Activated T-cell treated with anti-CD3 and anti-CD28 coated beads for 1 hour (primary cell): ENCODE measurements at regions not wholly inside any gene's neighbourhood (a gene's known extent, or its start where the extent isn't known, plus 50 kb on each side); places are given as distances from the start of the nearest gene placed in this dataset.

Experiments used
- DNase-seq: peaks from one replicate; pipeline ENCODE4 v3.0.0-alpha.2; 2020; ENCODE audit warnings: low read depth

DNA sequence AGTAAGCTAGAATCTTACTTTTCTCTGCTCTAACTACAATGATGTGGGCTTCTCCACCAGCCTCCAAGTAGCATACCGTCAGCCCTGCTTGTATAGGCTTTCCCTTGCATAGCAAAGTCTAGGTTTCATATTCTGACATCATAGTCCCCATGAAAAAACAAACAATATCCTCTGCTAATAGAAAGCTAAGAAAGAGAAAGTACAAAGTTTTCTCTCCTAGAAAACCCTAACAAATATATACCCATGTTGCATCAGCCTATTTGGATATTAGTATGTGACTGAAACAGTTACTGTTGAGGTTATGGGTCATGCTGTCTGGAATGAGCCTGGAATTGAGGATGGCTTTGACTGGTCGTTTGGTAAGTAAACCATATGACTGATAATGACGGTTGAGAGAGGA lies 1696.0 kb downstream of the MAT2B start:
- DNase-seq: no peak

DNA sequence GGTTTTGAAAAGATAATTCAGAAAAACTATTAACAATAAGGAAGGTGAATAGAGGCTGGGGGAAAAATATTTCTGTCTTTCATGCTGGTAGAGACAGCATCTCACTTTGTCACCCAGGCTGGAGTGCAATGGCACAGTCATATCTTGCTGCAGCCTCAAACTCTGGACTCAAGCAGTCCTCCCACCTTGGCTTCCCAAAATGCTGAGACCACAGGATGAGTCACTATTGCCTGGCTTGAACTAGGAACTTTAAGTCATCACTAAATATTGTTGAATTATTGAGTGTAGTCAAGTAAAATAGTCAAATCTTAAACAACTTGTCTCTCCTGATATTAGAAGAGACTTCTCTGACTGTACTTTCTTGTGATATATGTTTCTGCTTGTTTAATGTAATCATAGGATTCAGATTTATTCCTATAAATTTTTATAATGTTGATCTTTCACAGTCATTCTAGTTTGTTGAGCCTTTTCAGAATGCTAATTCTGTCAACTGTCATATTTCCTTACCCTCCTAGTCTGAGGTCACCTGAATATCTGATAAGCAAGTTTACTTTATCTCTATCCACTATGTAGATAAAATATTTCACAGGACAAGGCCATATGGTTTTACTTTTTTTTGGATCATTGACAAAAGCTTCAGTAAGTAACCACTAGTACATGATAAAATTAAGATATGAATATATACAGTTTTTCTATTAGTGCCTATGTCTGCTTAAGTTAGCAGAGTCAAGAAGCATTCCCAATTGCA lies 1696.5 kb downstream of the MAT2B start:
- DNase-seq: no peak

DNA sequence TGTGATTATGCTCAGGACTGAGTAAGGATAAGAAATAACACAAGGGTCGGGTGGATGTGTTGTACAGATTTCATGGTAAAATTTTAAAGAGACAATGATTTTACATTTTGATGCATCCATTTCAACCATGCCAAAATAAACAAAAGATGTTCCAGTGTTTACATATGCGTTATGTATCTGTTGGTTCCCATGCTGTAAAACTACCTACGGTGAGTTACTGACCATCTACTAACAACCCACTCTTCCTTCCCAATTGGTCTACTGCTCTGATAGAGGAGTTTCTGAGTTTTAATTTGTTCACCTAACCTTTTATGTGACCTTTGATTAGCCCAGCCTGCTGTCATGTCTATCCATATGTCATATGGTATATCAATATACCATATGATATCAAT lies 1697.1 kb downstream of the MAT2B start:
- no peak for DNase-seq

DNA sequence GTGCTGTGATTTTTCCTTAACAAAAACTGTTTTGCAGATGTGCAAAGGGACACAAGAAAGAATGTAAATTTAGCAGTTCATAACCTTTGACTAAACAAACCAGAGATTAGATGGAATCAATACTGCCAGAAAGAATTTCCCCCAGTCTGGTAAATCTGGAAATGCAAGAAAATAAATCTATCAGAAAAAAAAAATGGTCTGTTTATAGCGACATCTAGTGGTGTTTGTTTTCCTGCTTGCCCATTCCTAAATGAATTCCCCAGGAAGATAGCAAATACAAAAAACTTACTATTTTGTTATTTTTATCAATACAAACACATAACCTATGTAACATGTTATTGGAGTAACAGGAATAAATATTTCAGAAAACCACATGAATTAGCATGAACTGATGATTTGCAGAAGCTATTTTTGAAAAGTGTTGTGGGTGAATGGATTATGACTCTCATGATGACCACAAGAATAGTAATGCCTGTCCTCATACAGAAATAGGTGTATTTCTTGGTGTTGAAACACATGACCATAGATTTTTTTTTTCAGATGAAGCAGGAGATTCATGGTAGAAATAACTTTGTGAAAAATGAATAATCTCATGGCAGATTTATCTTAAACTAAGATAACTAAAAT lies 1703.8 kb downstream of the MAT2B start:
- no peak for DNase-seq

DNA sequence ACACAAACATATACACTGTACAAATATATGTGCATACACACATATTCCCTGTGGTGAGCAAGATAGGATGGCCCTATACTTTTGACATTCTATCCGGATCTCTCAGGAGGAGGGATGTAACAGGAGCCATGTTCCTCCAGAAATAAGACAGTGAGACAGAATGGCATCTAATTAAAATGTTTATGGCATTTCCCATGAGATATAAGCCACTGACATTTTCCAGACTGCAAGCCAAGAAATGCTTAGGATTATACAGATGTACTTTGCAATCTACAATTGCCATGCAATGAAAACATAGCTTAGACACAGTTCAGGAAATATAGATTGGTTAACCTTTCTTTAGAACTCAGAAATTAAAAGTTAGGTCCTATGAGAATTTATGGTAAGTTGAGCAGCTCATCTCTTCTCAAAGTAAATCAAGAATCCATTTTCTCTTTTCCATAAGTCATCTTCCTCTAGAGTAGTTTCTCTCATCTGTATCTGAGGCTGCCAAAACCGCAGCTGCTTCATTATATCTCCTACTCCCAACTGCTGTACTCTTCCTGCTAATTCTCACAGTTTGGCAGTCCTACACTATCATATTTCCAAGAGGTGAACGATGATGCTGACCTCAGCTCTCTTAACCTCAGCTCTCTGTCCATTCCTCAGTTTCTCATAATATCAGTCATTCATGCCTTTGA lies 1719.1 kb downstream of the MAT2B start:
- no peak for DNase-seq

DNA sequence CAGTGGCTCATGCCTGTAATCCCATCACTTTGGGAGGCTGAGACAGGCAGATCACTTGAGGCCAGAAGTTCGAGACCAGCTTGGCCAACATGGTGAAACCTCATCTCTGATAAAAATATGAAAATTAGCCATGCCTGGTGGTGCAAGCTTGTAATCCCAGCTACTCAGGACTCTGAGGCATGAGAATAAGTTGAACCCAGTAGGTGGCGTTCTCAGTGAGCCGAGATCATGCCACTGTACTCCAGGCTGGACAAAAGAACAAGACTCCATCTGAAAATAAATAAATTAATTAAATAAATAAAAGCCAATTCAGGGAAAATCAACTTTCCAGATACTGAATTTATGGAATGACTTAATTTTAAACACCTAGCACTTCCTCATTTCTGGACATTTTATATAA lies 1722.1 kb downstream of the MAT2B start:
- no peak for DNase-seq

DNA sequence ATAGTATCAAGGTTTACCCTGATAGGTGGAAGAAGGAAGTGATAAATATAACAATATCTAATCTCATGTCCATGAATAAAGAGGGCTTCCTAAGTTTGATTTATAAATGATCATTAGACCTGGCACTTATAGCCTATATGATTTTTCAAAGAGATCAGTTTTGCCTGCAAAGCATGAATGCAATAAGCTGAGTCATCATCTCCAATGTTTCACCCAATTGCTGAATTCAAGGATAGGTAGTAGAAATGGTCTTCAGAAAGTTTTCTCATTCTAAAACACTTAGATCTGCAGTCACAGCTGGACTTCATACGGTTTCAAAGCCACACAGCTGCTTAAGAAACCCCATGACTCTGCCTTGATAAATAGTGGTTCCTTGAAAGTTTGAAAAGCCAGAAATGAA lies 1722.8 kb downstream of the MAT2B start:
- DNase-seq: no peak

DNA sequence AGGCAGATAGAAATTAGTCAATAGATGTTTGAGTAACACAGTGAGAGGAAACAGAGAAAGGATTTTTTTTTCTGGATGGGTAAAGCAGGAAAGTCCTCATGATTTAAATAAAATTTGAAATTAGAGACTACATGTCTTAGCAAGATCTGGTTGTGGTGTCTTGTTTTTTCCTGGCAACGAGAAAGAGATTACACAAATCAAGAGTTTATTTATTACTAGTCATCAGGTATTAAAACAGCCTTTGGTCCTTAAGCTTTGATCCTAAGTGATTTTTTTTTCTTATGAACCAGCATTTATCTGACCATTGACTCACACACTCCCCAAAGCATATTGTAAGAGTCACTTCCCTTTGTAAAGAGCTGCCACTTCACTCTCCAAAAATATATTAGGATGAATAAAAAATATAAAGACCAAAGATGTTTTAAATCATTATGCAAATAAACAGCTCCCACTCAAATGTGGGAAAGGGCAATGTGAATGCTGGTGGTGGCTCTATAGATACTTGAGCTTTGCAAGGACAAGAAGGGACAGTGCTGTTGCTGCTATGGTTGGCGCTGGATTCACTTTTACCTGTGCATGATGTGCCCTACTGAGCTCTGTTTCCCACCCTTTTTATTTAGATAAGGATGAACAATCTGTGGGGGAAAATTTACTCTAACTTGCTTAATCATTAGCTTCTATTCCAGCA lies 1726.5 kb downstream of the MAT2B start:
- no peak for DNase-seq

DNA sequence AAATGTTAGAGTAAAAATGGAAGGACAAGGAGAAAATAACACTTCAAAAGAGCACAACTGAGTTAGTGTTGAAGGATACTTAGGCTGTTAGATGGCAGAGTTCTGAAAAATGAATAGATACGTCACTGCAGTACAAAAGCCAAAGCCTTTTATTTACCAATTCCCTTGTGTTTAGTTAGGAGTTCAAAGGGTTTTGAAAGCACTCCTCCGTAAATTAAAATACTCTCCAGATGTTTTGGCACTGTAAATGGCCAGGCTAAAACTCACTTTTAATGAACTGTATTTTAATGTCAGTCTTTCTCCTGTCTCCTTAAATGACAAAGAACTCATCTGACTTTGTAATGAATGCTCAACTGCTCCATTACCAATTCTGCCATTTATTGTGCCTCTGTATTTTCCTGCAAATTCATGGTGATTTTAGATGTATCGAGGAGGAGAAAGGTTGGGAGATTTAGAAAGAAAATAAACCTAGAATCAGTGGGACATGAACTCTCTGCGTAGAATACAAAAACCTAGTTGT lies 1727.2 kb downstream of the MAT2B start:
- no peak for DNase-seq

DNA sequence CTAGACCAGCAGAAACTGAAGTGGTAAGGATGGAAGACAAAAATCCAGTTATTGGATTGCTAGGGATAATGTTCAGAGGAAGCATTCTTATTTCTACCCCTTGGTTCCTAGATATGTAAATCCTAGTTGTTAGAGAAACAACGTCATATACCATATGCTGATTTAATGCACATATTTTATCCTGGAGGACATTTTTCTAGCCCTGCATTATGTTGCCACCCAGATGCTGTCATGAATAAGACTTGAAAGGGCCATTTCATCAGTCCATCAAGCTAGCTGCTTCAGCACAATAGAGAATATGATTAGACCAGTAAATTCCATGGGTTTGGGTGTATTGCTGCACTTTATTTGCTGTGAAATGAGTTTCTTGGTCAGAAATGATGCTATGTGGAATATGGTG lies 1736.4 kb downstream of the MAT2B start:
- DNase-seq: no peak

DNA sequence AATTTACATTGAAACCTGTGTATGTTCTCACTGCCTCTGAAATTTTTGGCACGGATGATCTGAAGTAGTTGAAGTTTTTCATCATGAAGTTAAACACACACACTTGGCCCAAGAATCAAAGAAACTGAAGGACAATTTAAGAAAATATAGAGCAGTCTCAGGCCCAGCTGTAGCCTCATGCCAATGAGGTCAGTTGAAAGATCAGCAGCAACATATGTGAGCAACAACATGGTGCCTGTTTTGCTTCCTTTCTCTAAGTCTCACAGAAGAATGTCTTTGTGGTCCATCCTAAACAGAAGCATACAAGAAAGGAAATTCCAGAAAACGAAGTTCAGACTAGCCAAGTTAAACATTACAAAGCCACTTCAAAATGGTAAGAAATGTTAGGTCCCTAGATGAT lies 1737.2 kb downstream of the MAT2B start:
- no peak for DNase-seq

DNA sequence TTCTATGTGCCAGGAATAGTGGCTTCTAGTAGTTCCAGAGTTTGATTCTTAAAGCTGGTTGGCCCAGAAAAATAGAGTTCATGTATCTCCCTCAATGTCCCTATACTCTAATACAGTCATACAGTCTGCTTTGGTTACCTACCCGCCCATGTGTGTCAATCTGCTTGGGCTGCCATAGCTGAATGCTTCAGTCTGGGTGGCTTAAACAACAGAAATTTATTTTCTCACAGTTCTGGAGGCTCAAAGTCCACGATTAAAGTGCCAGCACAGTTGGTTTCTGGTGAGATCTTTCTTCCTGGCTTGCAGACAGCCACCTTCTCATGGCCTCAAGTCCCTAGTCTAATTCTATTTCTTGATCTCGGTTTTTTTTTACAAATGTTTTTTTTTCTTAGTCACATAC lies 1739.0 kb downstream of the MAT2B start:
- no peak for DNase-seq

DNA sequence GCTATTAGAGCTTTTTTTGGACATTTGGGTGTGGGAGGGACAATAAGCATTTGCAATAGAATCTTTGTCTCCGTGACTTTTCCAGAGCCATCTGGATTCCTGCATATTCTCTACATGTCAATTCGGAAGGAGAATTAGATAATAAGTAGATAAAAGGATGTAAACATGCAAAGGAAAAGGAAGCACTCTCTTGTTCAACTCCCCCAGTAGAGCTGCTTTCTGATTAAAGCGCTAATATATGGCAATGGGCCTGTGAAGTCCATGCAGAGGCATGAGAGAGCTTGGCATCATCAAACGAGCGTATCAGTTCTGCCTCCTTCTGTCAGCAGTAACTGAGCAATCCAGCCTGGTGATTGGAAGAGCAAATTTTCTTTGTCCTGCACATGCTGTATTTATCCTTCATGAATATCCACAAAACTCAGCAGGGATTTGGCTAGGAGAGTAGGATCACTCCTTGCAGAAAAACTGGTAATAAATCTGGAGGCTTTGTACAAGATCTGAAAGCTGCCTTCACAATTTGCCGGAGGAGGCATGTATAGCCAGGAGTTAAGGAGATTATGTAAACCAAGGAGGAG lies 1752.9 kb downstream of the MAT2B start:
- DNase-seq: no peak

DNA sequence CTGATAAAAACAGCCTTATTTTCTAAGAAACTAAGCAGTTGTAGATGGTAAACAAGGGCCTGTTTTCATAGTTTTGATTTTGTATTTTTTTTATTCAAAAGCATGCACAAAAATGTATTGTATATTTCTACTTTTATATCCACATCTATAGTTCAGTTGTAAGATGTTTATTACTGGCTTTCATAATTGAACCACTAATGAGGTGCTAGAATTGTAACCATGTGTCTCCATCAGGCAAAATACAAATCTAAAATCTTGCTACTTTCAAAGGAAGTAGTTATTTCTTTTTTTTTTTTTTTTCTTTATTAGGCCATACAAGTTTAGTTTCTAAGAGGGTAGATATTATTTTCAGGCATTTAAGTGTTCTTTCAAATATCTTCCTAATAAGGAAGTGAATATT lies 1755.0 kb downstream of the MAT2B start:
- no peak for DNase-seq

DNA sequence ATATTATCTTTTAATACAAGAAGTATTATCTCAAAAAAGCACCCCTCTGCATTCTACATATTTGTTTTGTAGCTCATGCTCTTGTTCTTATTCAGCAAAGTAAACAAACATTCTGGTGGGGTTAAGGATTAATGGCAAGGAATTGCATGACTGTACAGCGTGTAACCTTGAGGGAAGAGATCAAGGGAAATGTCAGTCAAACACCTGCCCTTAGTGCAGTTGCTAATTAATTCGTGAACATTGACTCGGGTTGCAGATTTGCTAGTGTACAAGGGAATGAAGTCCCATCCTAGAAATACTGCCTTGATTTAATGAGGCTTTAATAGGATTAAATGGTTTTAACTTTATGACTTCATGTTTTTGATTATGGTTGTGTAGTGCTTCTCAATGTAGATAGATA lies 1758.1 kb downstream of the MAT2B start:
- DNase-seq: no peak

DNA sequence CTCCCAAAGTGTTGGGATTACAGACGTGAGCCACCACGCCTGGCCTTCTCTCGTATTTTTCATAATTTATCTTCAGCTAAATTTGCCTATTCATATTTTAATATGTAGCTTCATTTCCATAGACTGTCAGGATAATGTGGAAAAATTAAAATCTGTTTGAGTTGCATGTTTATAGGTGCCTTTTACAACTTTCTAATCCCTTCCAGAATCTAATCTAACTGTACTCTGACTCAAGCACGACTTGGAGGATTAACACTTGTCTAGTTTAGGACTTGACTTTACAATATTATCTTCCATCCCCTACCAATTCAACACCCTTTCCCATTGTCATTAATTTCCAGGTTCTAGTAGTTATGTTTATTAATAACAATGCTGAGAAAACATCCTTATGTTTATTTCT lies 1761.5 kb downstream of the MAT2B start:
- no peak for DNase-seq

DNA sequence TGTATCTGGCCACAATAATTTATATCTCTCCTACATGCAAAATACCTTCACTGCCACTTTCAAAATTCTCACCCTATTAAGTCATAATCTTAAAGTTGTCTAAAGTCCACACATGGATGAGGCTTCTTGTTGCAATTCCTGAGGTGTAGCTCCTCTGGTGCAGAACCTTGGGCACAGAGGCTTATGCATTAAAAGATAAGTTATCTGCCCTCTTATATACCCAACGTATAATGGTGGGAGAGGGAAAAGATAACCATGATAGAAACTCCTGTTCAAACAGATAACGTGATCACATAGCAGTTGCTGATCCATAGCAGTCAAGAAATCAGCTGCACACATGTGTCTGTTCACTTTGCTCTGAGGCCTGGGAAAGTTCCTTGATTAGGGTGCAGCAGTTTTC lies 1767.0 kb downstream of the MAT2B start:
- no peak for DNase-seq

DNA sequence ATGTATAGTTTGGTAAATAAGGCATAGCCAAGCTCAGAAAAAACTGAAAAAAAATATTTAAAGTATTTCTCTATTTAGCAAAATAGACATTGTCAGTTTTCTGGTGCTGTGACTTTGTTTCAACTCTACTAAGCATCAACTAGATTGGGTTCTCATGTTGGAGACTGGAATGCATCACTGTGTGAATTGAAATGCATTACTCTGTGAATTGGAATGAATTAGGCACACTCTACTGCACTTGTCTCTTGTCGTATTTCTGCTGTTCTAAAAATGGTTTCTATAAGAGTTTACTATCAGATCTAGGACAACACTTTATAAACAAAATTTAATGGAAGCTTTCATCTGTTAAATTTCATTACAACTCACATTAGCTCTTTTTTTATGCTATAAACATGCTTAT lies 1772.2 kb downstream of the MAT2B start:
- DNase-seq: no peak

DNA sequence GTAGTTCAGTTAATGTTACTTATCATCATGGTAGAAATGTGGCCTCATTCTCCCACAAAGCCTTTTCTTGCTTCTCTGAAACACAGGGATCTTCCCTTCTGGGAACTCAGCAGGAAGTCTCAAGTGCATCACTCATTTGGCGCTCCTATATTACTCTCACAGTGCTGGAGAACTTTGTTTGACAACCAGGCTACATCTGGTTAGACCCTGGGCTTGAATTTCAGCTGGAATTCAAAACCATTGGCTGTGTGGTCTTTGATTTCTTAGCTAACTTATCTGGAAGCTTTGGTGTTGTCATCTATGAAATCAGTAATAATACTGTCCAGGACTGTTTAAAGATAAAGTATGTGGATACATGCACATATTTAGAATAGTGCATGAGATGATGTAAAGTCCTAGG lies 1777.1 kb downstream of the MAT2B start:
- DNase-seq: no peak

DNA sequence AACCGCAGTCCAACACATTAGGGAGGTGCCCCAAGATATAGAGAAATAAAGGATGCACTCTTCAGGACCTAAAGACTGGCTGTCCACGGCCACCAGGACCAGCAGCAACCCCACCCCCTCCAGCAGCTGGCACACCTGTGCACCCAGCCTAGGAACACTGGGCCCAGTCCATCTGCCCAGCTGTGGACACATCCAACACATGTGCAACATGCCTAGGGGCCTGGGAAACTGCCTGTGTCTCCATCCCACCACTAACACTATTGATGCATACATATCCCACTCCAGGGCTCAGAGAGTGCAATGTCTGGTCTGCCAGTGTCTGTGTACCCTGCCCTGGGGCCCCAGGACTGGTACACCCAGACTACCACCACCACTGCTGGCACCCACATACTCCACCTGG lies 1781.3 kb downstream of the MAT2B start:
- DNase-seq: no peak

DNA sequence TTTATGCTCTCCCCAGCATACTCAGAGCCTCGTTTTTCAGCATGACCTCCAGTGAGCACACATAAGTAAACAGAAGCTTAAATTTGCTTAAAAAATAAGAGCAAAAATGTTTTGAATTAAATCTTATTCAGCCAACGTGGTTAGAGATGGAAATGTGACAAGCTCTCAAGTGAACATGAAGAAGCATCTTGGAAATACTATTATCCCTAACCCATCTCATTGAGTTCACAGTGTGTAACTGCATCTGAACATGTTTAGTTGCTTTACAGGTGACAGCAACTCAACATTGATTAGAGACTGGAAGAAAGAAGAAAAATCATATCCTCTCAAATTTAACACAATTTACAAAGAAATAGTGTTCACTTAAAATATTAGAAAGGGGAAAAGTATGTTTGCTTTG lies 1785.1 kb downstream of the MAT2B start:
- DNase-seq: no peak

DNA sequence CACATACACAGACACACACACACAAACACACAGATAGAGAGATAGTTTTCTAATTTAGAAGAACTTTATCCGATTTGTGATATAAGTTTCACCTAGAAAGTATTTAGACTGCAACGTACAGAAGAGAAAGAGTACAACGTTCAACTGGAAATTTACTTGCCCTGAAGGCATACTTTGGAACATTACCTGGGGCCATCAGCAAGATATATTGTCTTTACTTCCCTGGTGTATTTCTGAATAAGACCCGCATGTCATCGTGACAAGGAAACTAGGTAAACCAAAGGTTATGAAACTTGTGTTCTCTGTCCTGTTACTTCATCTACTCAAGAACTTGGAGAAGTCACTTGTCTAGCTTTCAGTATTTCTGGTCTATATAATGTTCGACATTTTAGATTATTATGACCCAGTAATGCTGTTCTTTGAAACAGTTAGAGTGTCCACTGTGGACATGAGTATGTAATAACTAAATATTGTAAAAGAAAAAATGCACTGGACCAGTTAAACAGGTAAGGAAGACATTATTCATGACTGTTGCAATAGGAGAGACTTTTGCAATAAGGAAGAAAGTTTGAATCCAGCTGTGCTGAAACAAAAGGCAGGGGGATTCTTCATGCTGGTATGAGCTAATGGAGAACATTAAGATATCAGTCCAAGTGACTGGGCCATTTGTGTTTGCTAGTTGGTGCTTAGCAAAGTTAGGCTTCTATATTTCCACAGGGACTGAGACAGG lies 1791.1 kb downstream of the MAT2B start:
- DNase-seq: no peak
